Inflammatory macrophage (primary cell): ENCODE measurements at regions not wholly inside any gene's neighbourhood (a gene's known extent, or its start where the extent isn't known, plus 50 kb on each side); places are given as distances from the start of the nearest gene placed in this dataset.
A peak's percentile ranks its signal among the peaks of the same experiment; 100 is the strongest.
"Not testable (repeated sequence)": the region's sequence is repeated elsewhere in the genome, so short reads cannot be mapped to it uniquely, and the experiment has no call there.

Experiments
- DNase-seq, 2 donors: peaks; one replicate each; pipeline ENCODE4 v3.0.0-alpha.2; 2020 to 2022

GRCh38 chr3:35950021-35950420 is 310.7 kb downstream of the ARPP21 start:
- no peak for DNase-seq

- no peak for DNase-seq
Observed at GRCh38 chr3:35954413-35954812, 315.1 kb downstream of the ARPP21 start.

- peak; percentile 44 to 45 for DNase-seq
Observed at GRCh38 chr3:35965908-35966307, 326.6 kb downstream of the ARPP21 start.

- DNase-seq: peak in 1 of 2 donors; percentile 27
Observed at GRCh38 chr3:35966629-35967464, 327.5 kb downstream of the ARPP21 start.

GRCh38 chr3:35968043-35968622 is 328.8 kb downstream of the ARPP21 start:
- DNase-seq: no peak

- no peak for DNase-seq
Observed at GRCh38 chr3:35969406-35969805, 330.1 kb downstream of the ARPP21 start.

GRCh38 chr3:35970793-35971192 is 331.5 kb downstream of the ARPP21 start:
- DNase-seq: no peak

GRCh38 chr3:35971686-35972085 is 332.4 kb downstream of the ARPP21 start:
- no peak for DNase-seq

- no peak for DNase-seq
Observed at GRCh38 chr3:35974872-35975271, 335.5 kb downstream of the ARPP21 start.

GRCh38 chr3:35986161-35986560 is 346.8 kb downstream of the ARPP21 start:
- no peak for DNase-seq

- no peak for DNase-seq
Observed at GRCh38 chr3:35987386-35987785, 348.1 kb downstream of the ARPP21 start.

- DNase-seq: no peak
Observed at GRCh38 chr3:35992041-35992440, 352.7 kb downstream of the ARPP21 start.

GRCh38 chr3:36011791-36012190 is 368.5 kb upstream of the STAC start:
- no peak for DNase-seq

- DNase-seq: no peak
Observed at GRCh38 chr3:36013425-36013824, 366.9 kb upstream of the STAC start.

GRCh38 chr3:36025232-36025631 is 355.1 kb upstream of the STAC start:
- DNase-seq: no peak

GRCh38 chr3:36032180-36033047 is 347.9 kb upstream of the STAC start:
- DNase-seq: no peak

GRCh38 chr3:36058404-36059030 is 321.8 kb upstream of the STAC start:
- no peak for DNase-seq

GRCh38 chr3:36060950-36061349 is 319.4 kb upstream of the STAC start:
- no peak for DNase-seq

GRCh38 chr3:36063992-36064391 is 316.3 kb upstream of the STAC start:
- DNase-seq: no peak

GRCh38 chr3:36065321-36065720 is 315.0 kb upstream of the STAC start:
- DNase-seq: no peak

GRCh38 chr3:36075491-36075890 is 304.8 kb upstream of the STAC start:
- no peak for DNase-seq

GRCh38 chr3:36077320-36077719 is 303.0 kb upstream of the STAC start:
- no peak for DNase-seq

GRCh38 chr3:36082958-36083357 is 297.3 kb upstream of the STAC start:
- not testable (repeated sequence) for DNase-seq
